Heart left ventricle (tissue), 16 donors: ENCODE measurements at regions not wholly inside any gene's neighbourhood (a gene's known extent, or its start where the extent isn't known, plus 50 kb on each side); places are given as distances from the start of the nearest gene placed in this dataset.

Source experiments
- ATAC-seq, 4 donors: fragments of 200-7000 bp; cut with Tn5 transposase; one replicate each; pipeline ENCODE4 v1.9.1; 2020 to 2022; ENCODE audit warnings: moderate library complexity in 4 of 4, mild to moderate bottlenecking in 3 of 4, moderate number of reproducible peaks in 1 of 4
- DNase-seq, 5 donors: peaks; one replicate each; pipeline ENCODE4 v3.0.0-alpha.2; 2020
- H3K27ac ChIP-seq, 12 donors: fragments of 200-600 bp; sonication (generic) in 4 of 12; one replicate each; pipeline versions ENCODE4 v1.5.0 to v1.8.0; 2016 to 2022; ENCODE audit warnings: mild to moderate bottlenecking in 2 of 12
- H3K27me3 ChIP-seq, 9 donors: fragments of 200-600 bp; sonication (generic) in 2 of 9; one replicate each; pipeline versions ENCODE4 v1.5.1 to v1.8.0; 2016 to 2022; ENCODE audit warnings: mild to moderate bottlenecking in 3 of 9
- H3K36me3 ChIP-seq, 9 donors: fragments of 200-600 bp; sonication (generic) in 2 of 9; one replicate each; pipeline versions ENCODE4 v1.5.0 to v1.8.0; 2018 to 2022; ENCODE audit warnings: mild to moderate bottlenecking in 2 of 9
- H3K4me1 ChIP-seq, 12 donors: fragments of 200-600 bp; sonication (generic) in 4 of 12; one replicate each; pipeline versions ENCODE4 v1.5.0 to v1.8.0; 2016 to 2022; ENCODE audit warnings: mild to moderate bottlenecking in 3 of 12
- H3K4me3 ChIP-seq, 12 donors: fragments of 200-600 bp; sonication (generic) in 4 of 12; one replicate each; pipeline versions ENCODE4 v1.5.0 to v1.8.0; 2017 to 2022; ENCODE audit warnings: mild to moderate bottlenecking in 9 of 12, moderate library complexity in 4 of 12
- H3K9me3 ChIP-seq, 12 donors: fragments of 200-600 bp; sonication (generic) in 4 of 12; one replicate each; pipeline versions ENCODE4 v1.5.0 to v1.8.0; 2016 to 2022; ENCODE audit warnings: mild to moderate bottlenecking in 1 of 12
- CTCF ChIP-seq, 12 donors: fragments of 200-600 bp; sonication (generic) in 4 of 12; IDR thresholded peaks; one replicate each; pipeline versions ENCODE4 v1.5.0 to v1.8.0; 2018 to 2022; ENCODE audit warnings: antibody characterized with exemption in 12 of 12, mild to moderate bottlenecking in 5 of 12
- POLR2A ChIP-seq, 2 donors: fragments of 450-650 bp; IDR thresholded peaks; one replicate each; pipeline ENCODE4 v1.6.1; 2017; ENCODE audit warnings: antibody characterized with exemption in 2 of 2, mild to moderate bottlenecking in 2 of 2, moderate library complexity in 2 of 2
- WGBS, 4 donors: extraction: QIAGEN DNeasy Blood & Tissue Kit in 2 of 4; methylation state at CpG; one replicate each; pipeline versions ENCODE4 v1.1.5 to v1.1.7; 2013 to 2018; 5-methylcytosine and 5-hydroxymethylcytosine counted together
- intact Hi-C, 10 donors: fragments of 100-400 bp; cut with DNase I; formaldehyde crosslinking; loops; one replicate each; pipeline versions ENCODE4 v1.11.1 to v1.14.2; 2022
- donor health status: ischemic (EF 13 %, LVEDD 7.1; RV severe dilation, severe dysfunction).
- donor health status: healthy with polysubstance abuse.
- donor health status: DM: no; HTN: yes; CAD: no.
- donor health status: DM: no; HTN: no; CAD: no.
- donor health status: ischemic (EF 25% LVEDD 6.9; RV normal size, moderate dysfunction).
- donor health status: ischemic (EF 25% LVEDD 5.7; RV mildly dilated, moderate dysfunction).
- donor health status: healthy.
- donor health status: DM: yes; HTN: yes; CAD: no.
- donor health status: ischemic (EF 35%, LVEDD 5.7; RV mildly dilated, moderate dysfunction).
- donor health status: nonischemic (EF 11% LVEDD 7.7; RV severe dilation, severe dysfunction).
- donor health status: DM: yes; HTN: yes; CAD: no.
- donor health status: PGD.
- donor health status: ischemic (EF 29% LVEDD 5.4; RV normal size, mild dysfunction).
- donor health status: nonischemic (EF 23%, LVEDD 6.1; RV moderate dilation, normal function).

GRCh38 chr9:104278929-104279496, 184.9 kb downstream of the SMC2 start:
- Histone ChIP-seq H3K27ac (no peak overlapping the region), H3K36me3 (no peaks in the 10 kb centered on the region), H3K27me3 (no peaks in the 10 kb centered on the region), H3K4me3 (no peak overlapping the region), H3K4me1 (no peaks in the 10 kb centered on the region), H3K9me3 (no peaks in the 10 kb centered on the region)
- no peak for ATAC-seq
- no peak for DNase-seq
- TF ChIP-seq POLR2A (IDR thresholded peaks at IDR 0.05), result no peak
- TF ChIP-seq CTCF (IDR thresholded peaks at IDR 0.05), result no peak
- WGBS, 4 donors, result 69 to 77% (median 73%) methylated on average over 2 of the region's 2 CpGs
- intact Hi-C loops, result no loop called here

- TF ChIP-seq POLR2A (IDR thresholded peaks at IDR 0.05) (no peak), CTCF (IDR thresholded peaks at IDR 0.05) (no peak)
- ATAC-seq (no peak), DNase-seq (no peak)
- H3K36me3 ChIP-seq, result no peaks in the 10 kb centered on the region
- H3K4me1 ChIP-seq, result no peaks in the 10 kb centered on the region
- WGBS, 4 donors, result 30 to 59% (median 38%) methylated on average over 2 of the region's 2 CpGs
- H3K27ac ChIP-seq, result no peak overlapping the region
- intact Hi-C loops, result no loop called here
- H3K9me3 ChIP-seq, result no peaks in the 10 kb centered on the region
- no peak overlapping the region for H3K4me3 ChIP-seq
- no peaks in the 10 kb centered on the region for H3K27me3 ChIP-seq
Measured at GRCh38 chr9:104279535-104280177, 185.5 kb downstream of the SMC2 start.

GRCh38 chr9:104280178-104280560, 186.1 kb downstream of the SMC2 start:
- no peaks in the 10 kb centered on the region for H3K27me3 ChIP-seq
- H3K27ac ChIP-seq, result no peak overlapping the region
- no peaks in the 10 kb centered on the region for H3K36me3 ChIP-seq
- 65 to 76% (median 72%) methylated on average over 3 of the region's 3 CpGs for WGBS, 4 donors
- H3K4me1 ChIP-seq, result no peaks in the 10 kb centered on the region
- DNase-seq (no peak), ATAC-seq (no peak)
- no peak for TF ChIP-seq POLR2A (IDR thresholded peaks at IDR 0.05)
- TF ChIP-seq CTCF (IDR thresholded peaks at IDR 0.05), result no peak
- no peak overlapping the region for H3K4me3 ChIP-seq
- intact Hi-C loops, result no loop called here
- no peaks in the 10 kb centered on the region for H3K9me3 ChIP-seq

- TF ChIP-seq POLR2A (IDR thresholded peaks at IDR 0.05) (no peak), CTCF (IDR thresholded peaks at IDR 0.05) (no peak)
- Histone ChIP-seq H3K36me3 (no peaks in the 10 kb centered on the region), H3K27me3 (no peaks in the 10 kb centered on the region), H3K27ac (no peak overlapping the region), H3K9me3 (no peaks in the 10 kb centered on the region), H3K4me1 (no peaks in the 10 kb centered on the region), H3K4me3 (no peak overlapping the region)
- ATAC-seq (no peak), DNase-seq (no peak)
- 82 to 91% (median 85%) methylated on average over 1 of the region's 1 CpG for WGBS, 4 donors
- intact Hi-C loops, result no loop called here
Measured at GRCh38 chr9:104280711-104281110, 186.6 kb downstream of the SMC2 start.
